Thymus (tissue), 11 donors: ENCODE measurements at regions not wholly inside any gene's neighbourhood (a gene's known extent, or its start where the extent isn't known, plus 50 kb on each side); places are given as distances from the start of the nearest gene placed in this dataset.

ENCODE experiments used
- DNase-seq, 9 donors: peaks; one replicate each; pipeline ENCODE4 v3.0.0-alpha.2; 2013; ENCODE audit warnings: low spot score in 9 of 9, low read depth in 6 of 9, missing footprints in 1 of 9
- H3K27ac ChIP-seq, 2 donors: one replicate each; pipeline ENCODE4 v1.5.1; 2013; ENCODE audit warnings: control low read depth in 1 of 2, low read depth in 1 of 2, low read length in 1 of 2, mild to moderate bottlenecking in 1 of 2, moderate library complexity in 1 of 2
- H3K27me3 ChIP-seq, 2 donors: one replicate each; pipeline ENCODE4 v1.5.1; 2013; ENCODE audit warnings: low read length in 1 of 2; ENCODE audit not compliant: control insufficient read depth in 2 of 2, insufficient read depth in 1 of 2
- H3K36me3 ChIP-seq, 2 donors: one replicate each; pipeline ENCODE4 v1.5.1; 2013; ENCODE audit warnings: low read length in 1 of 2, mild to moderate bottlenecking in 1 of 2, moderate library complexity in 1 of 2; ENCODE audit not compliant: control insufficient read depth in 2 of 2, insufficient read depth in 2 of 2
- H3K4me1 ChIP-seq, 2 donors: one replicate each; pipeline ENCODE4 v1.5.1; 2013; ENCODE audit warnings: low read length in 2 of 2; ENCODE audit not compliant: control insufficient read depth in 2 of 2, insufficient read depth in 2 of 2
- H3K4me3 ChIP-seq, 2 donors: one replicate each; pipeline ENCODE4 v1.5.1; 2013; ENCODE audit warnings: low read length in 2 of 2, control low read depth in 1 of 2, mild to moderate bottlenecking in 1 of 2
- H3K9me3 ChIP-seq, 2 donors: one replicate each; pipeline ENCODE4 v1.5.1; 2013; ENCODE audit warnings: low read length in 1 of 2, mild to moderate bottlenecking in 1 of 2; ENCODE audit not compliant: control insufficient read depth in 2 of 2, insufficient read depth in 1 of 2
- WGBS: extraction: QIAGEN DNeasy Blood & Tissue Kit; methylation state at CpG from one replicate; pipeline ENCODE4 v1.1.7; 2013; 5-methylcytosine and 5-hydroxymethylcytosine counted together
- donor health status: healthy.

GRCh38 chr12:28079539-28079938 lies 107.0 kb upstream of the PTHLH start:
- Histone ChIP-seq H3K27me3 (no peaks in the 10 kb centered on the region), H3K4me1 (no peaks in the 10 kb centered on the region), H3K9me3 (no peaks in the 10 kb centered on the region), H3K4me3 (no peak overlapping the region), H3K27ac (no peak overlapping the region), H3K36me3 (no peaks in the 10 kb centered on the region)
- DNase-seq: no peak

- H3K4me3 ChIP-seq: no peak overlapping the region
- H3K36me3 ChIP-seq: no peaks in the 10 kb centered on the region
- no peaks in the 10 kb centered on the region for H3K27me3 ChIP-seq
- no peak overlapping the region for H3K27ac ChIP-seq
- no peak for DNase-seq
- 93% methylated on average over 1 of the region's 1 CpG for WGBS
- no peaks in the 10 kb centered on the region for H3K4me1 ChIP-seq
- H3K9me3 ChIP-seq: no peaks in the 10 kb centered on the region
Measured at GRCh38 chr12:28082096-28082495, 108.2 kb upstream of the CCDC91 start.

DNA sequence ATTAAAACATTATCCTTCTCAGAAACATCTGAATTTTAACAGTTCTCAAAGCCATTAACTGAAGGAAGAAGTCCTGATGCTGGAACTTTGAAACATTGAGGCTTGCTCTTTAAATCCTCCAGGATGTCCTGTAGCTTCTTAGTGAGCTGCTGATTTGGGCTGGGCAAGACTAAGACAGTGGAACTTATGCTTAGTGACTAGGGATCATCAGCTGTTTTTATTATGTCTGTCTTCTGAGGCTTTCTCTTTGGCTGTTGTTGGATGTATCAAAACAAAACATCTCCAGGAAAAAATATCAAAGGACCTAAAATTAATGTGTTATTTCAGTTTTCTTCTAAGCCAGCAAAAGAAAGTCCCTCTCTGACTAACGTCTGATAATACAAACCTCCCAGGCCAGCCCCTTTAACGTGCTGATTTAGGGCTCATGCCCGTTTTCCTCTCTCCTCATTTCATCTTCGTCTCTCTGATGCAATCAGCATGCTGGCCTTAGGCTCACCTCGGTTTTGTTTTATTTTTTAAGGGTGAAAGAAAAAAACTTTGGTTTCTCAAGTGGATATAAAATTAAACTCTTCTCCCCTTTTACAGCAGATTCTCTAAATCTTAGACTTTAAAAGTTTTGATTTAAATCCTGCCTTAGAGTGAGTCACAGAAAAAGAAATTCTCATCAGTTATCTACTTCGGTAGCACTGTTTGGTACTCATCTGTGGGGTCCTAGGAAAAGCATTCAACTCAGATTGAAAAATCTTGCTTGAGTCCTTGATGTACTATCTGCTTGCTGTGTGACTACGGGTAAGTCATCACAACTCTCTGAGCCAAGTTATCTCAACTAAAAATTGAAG lies 106.2 kb upstream of the CCDC91 start:
- no peak for DNase-seq
- no peak overlapping the region for H3K4me3 ChIP-seq
- no peaks in the 10 kb centered on the region for H3K36me3 ChIP-seq
- H3K9me3 ChIP-seq: no peaks in the 10 kb centered on the region
- WGBS: 86% methylated on average over 7 of the region's 7 CpGs
- H3K4me1 ChIP-seq: no peaks in the 10 kb centered on the region
- H3K27ac ChIP-seq: no peak overlapping the region
- H3K27me3 ChIP-seq: no peaks in the 10 kb centered on the region

DNA sequence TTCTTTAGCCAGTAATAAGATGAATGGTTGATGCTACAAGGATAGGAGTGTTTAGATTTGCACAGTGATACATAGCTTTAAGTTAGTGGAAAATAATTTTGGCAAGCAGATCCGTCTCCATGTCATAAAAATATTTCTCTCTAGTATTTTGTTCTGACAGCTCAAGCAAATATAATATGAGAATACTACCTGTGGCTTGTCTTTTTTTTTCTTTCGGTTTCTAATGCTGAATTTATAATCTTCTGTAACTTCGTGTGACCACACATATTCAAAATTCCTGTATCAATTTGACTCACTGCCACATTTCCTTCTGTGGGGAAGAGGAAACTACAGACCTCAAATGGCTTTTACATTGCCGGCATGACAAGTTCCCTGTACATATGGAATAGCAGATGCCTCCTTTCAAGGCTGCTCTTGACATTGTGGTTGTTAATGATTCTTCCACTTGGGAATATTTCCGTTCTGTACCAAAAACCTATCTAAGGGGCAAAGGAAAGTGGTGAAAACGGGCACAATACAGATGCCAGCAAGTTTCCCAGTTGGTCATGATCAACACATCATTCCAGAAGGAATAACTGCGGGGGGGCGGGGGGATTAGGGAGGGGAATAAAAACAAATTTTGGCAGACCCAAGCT lies 103.6 kb upstream of the CCDC91 start:
- 61% methylated on average over 8 of the region's 8 CpGs for WGBS
- no peaks in the 10 kb centered on the region for H3K27me3 ChIP-seq
- no peak overlapping the region for H3K4me3 ChIP-seq
- no peaks in the 10 kb centered on the region for H3K36me3 ChIP-seq
- H3K27ac ChIP-seq: no peak overlapping the region
- H3K9me3 ChIP-seq: no peaks in the 10 kb centered on the region
- no peaks in the 10 kb centered on the region for H3K4me1 ChIP-seq
- DNase-seq: no peak

GRCh38 chr12:28088566-28089272 lies 101.5 kb upstream of the CCDC91 start:
- Histone ChIP-seq H3K4me1 (no peaks in the 10 kb centered on the region), H3K9me3 (no peaks in the 10 kb centered on the region), H3K36me3 (no peaks in the 10 kb centered on the region), H3K4me3 (no peak overlapping the region), H3K27ac (no peak overlapping the region), H3K27me3 (no peaks in the 10 kb centered on the region)
- DNase-seq: no peak
- WGBS: 38% methylated on average over 3 of the region's 3 CpGs

DNA sequence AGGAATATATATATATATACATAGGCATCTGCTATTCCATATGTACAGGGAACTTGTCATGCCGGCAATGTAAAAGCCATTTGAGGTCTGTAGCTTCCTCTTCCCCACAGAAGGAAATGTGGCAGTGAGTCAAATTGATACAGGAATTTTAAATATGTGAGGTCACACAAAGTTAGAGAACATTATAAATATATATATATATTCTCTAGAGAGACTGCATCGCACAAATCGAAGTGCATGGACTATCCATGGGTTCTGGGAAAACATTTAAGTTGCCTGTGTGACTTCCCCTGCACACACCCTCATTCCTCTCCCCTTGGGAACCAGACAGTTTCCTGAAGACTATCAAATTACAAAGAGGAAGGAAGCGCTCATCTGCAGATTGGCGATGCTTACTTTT lies 100.9 kb upstream of the CCDC91 start:
- H3K27me3 ChIP-seq: no peaks in the 10 kb centered on the region
- WGBS: 41% methylated on average over 5 of the region's 5 CpGs
- no peaks in the 10 kb centered on the region for H3K9me3 ChIP-seq
- H3K27ac ChIP-seq: no peak overlapping the region
- no peak for DNase-seq
- H3K4me1 ChIP-seq: no peaks in the 10 kb centered on the region
- no peak overlapping the region for H3K4me3 ChIP-seq
- H3K36me3 ChIP-seq: no peaks in the 10 kb centered on the region

GRCh38 chr12:28090835-28091234 lies 99.4 kb upstream of the CCDC91 start:
- Histone ChIP-seq H3K9me3 (no peaks in the 10 kb centered on the region), H3K27me3 (no peaks in the 10 kb centered on the region), H3K36me3 (no peaks in the 10 kb centered on the region), H3K4me3 (no peak overlapping the region), H3K27ac (no peak overlapping the region), H3K4me1 (no peaks in the 10 kb centered on the region)
- DNase-seq: no peak
- 98% methylated on average over 3 of the region's 3 CpGs for WGBS

GRCh38 chr12:28092396-28092795 lies 97.9 kb upstream of the CCDC91 start:
- Histone ChIP-seq H3K36me3 (no peaks in the 10 kb centered on the region), H3K4me1 (no peaks in the 10 kb centered on the region), H3K27me3 (no peaks in the 10 kb centered on the region), H3K27ac (no peak overlapping the region), H3K4me3 (no peak overlapping the region), H3K9me3 (no peaks in the 10 kb centered on the region)
- 96% methylated on average over 4 of the region's 4 CpGs for WGBS
- no peak for DNase-seq

DNA sequence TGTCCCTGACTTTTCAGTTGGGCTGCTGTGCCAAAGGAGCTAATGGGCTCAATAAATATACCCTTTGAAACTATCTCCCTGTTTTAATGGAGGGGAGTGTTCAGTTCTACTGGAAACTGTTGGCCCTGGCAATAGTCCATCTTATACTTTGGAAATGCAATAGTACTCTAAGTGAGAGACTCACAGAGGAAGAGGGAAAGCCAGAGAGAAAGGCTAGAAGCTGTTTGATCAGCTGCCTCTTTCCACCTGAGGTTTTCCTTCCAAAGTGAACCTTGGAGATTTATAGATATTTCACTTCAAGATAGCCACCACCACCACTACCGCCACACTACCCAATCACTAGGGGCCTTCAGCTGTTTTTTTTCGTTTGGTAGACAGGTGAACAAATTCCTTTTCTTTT lies 93.6 kb upstream of the CCDC91 start:
- no peak for DNase-seq
- H3K4me1 ChIP-seq: no peaks in the 10 kb centered on the region
- H3K9me3 ChIP-seq: no peaks in the 10 kb centered on the region
- 89% methylated on average over 2 of the region's 2 CpGs for WGBS
- H3K4me3 ChIP-seq: no peak overlapping the region
- H3K36me3 ChIP-seq: no peaks in the 10 kb centered on the region
- no peaks in the 10 kb centered on the region for H3K27me3 ChIP-seq
- H3K27ac ChIP-seq: no peak overlapping the region
